BLaER1 treated with 17β-estradiol and CSF1 and Interleukin-3, amounts not matched to agents 10 nM and 100 nM (cell line): ENCODE measurements at regions not wholly inside any gene's neighbourhood (a gene's known extent, or its start where the extent isn't known, plus 50 kb on each side); places are given as distances from the start of the nearest gene placed in this dataset.

ENCODE experiments used
- H3K27ac ChIP-seq, 11 experiments: shearing (Covaris generic); formaldehyde crosslinking; 2 replicates each; pipeline ENCODE4 v1.8.1; 2022
- H3K27me3 ChIP-seq, 11 experiments: shearing (Covaris generic); formaldehyde crosslinking; 2 replicates each; pipeline ENCODE4 v1.8.1; 2022
- H3K36me3 ChIP-seq, 11 experiments: shearing (Covaris generic); formaldehyde crosslinking; 2 replicates each; pipeline ENCODE4 v1.8.1; 2022
- H3K4me1 ChIP-seq, 10 experiments: shearing (Covaris generic); formaldehyde crosslinking; 2 replicates each; pipeline ENCODE4 v1.8.1; 2022
- H3K4me2 ChIP-seq, 11 experiments: shearing (Covaris generic); formaldehyde crosslinking; 2 replicates each; pipeline ENCODE4 v1.8.1; 2022
- H3K4me3 ChIP-seq, 10 experiments: shearing (Covaris generic); formaldehyde crosslinking; 2 replicates each; pipeline ENCODE4 v1.8.1; 2022
- H3K9ac ChIP-seq, 11 experiments: shearing (Covaris generic); formaldehyde crosslinking; 2 replicates each; pipeline ENCODE4 v1.8.1; 2022
- H3K9me3 ChIP-seq, 11 experiments: shearing (Covaris generic); formaldehyde crosslinking; replicated peaks in 1 of 11; 2 replicates each; pipeline ENCODE4 v1.8.1; 2022
- H4K20me1 ChIP-seq, 11 experiments: shearing (Covaris generic); formaldehyde crosslinking; 2 replicates each; pipeline ENCODE4 v1.8.1; 2022
- Cebpa-rat ChIP-seq, 11 experiments: shearing (Covaris generic); IDR thresholded peaks; 2 replicates each; pipeline ENCODE4 v1.8.1; 2022

- Histone ChIP-seq H3K9ac (no peak overlapping the region), H4K20me1 (no peaks in the 10 kb centered on the region), H3K27ac (no peak overlapping the region), H3K4me1 (peaks cover 0 to 78% (median 48%) of the 10 kb centered on the region in 10 experiments; a peak in 18 of 20 replicates), H3K9me3 (no peaks in the 10 kb centered on the region), H3K4me2 (peak overlapping the region in 2 of 11 experiments; percentile 73; a peak in 4 of 22 replicates), H3K36me3 (no peaks in the 10 kb centered on the region), H3K27me3 (no peaks in the 10 kb centered on the region), H3K4me3 (no peak overlapping the region)
- TF ChIP-seq Cebpa-rat (IDR thresholded peaks at IDR 0.05) = no peak
Observed at GRCh38 chr1:115140442-115141144, 51.3 kb upstream of the TSPAN2 start.

GRCh38 chr1:115139381-115139780 lies 50.1 kb upstream of the TSPAN2 start:
- Histone ChIP-seq H3K4me3 (no peak overlapping the region), H3K9ac (no peak overlapping the region), H4K20me1 (no peaks in the 10 kb centered on the region), H3K9me3 (no peaks in the 10 kb centered on the region), H3K36me3 (no peaks in the 10 kb centered on the region), H3K27ac (no peak overlapping the region), H3K27me3 (no peaks in the 10 kb centered on the region), H3K4me2 (peak overlapping the region; percentile 48 to 78 (median 64); a peak in 20 of 22 replicates), H3K4me1 (peaks cover 0 to 66% (median 37%) of the 10 kb centered on the region in 10 experiments; a peak in 18 of 20 replicates)
- no peak for TF ChIP-seq Cebpa-rat (IDR thresholded peaks at IDR 0.05)
